HEK293T (cell line): ENCODE measurements at regions not wholly inside any gene's neighbourhood (a gene's known extent, or its start where the extent isn't known, plus 50 kb on each side); places are given as distances from the start of the nearest gene placed in this dataset.

Source experiments
- ARNT ChIP-seq: fragments of 450-650 bp; IDR thresholded peaks from 2 replicates; pipeline ENCODE4 v1.6.1; 2017; ENCODE audit warnings: mild to moderate bottlenecking
- BHLHE40 ChIP-seq: fragments of 450-650 bp; IDR thresholded peaks from 2 replicates; pipeline ENCODE4 v1.6.1; 2016; ENCODE audit warnings: mild to moderate bottlenecking, moderate library complexity, borderline replicate concordance
- FOXM1 ChIP-seq: fragments of 450-650 bp; IDR thresholded peaks from 2 replicates; pipeline ENCODE4 v1.6.1; 2017; ENCODE audit warnings: mild to moderate bottlenecking, borderline replicate concordance
- L3MBTL2 ChIP-seq: fragments of 450-650 bp; conservative IDR thresholded peaks from 2 replicates; pipeline ENCODE4 v1.6.1; 2016; ENCODE audit warnings: mild to moderate bottlenecking
- SP1 ChIP-seq: fragments of 450-650 bp; IDR thresholded peaks from 2 replicates; pipeline ENCODE4 v1.6.1; 2017
- SUZ12 ChIP-seq: fragments of 450-650 bp; IDR thresholded peaks from 2 replicates; pipeline ENCODE4 v1.6.1; 2016; ENCODE audit warnings: mild to moderate bottlenecking
- TARDBP ChIP-seq: fragments of 450-650 bp; IDR thresholded peaks from 2 replicates; pipeline ENCODE4 v1.6.1; 2016

- TF ChIP-seq ARNT (no peak), TARDBP (no peak), BHLHE40 (no peak), SP1 (no peak), L3MBTL2 (no peak), FOXM1 (no peak), SUZ12 (no peak)
Observed at GRCh38 chr4:180280726-180281297, 1962.4 kb upstream of the TENM3 start.
